B cell (primary cell): ENCODE measurements at regions not wholly inside any gene's neighbourhood (a gene's known extent, or its start where the extent isn't known, plus 50 kb on each side); places are given as distances from the start of the nearest gene placed in this dataset.

Source experiments
- CTCF ChIP-seq: fragments of 200-600 bp; IDR thresholded peaks from one replicate; pipeline ENCODE4 v1.8.0; 2022; ENCODE audit warnings: antibody characterized with exemption, mild to moderate bottlenecking
- EZH2 ChIP-seq: IDR thresholded peaks from 2 replicates; pipeline ENCODE4 v1.6.1; 2012; ENCODE audit warnings: borderline replicate concordance, low read depth, mild to moderate bottlenecking, moderate library complexity, low read length; ENCODE audit not compliant: insufficient read depth, poor library complexity, severe bottlenecking

- no peak for TF ChIP-seq CTCF
- no peak for TF ChIP-seq EZH2
Measured at GRCh38 chr15:39000008-39000734, 435.6 kb upstream of the RASGRP1 start.
